ENCODE measurements at regions not wholly inside any gene's neighbourhood (a gene's known extent, or its start where the extent isn't known, plus 50 kb on each side); places are given as distances from the start of the nearest gene placed in this dataset.

DNA sequence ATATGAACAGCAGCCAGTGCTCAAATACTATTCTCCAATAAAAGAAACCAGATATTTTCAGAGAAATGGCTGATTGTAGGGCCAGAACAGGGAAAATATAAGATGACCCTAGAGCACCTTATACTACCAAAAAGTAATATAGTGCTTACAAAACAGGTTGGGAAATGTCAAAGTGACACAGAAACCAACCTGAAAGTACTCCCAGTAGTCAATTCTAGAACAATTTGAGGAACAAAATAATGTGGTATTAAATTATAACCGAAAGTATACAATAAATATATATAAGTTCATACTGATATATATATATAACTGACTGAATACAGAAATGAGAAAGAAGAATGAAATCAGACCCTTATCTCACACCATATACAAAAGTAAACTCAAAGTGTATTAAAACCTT is 657.2 kb upstream of the PHF14 start:
- TF ChIP-seq, protein P1, sequence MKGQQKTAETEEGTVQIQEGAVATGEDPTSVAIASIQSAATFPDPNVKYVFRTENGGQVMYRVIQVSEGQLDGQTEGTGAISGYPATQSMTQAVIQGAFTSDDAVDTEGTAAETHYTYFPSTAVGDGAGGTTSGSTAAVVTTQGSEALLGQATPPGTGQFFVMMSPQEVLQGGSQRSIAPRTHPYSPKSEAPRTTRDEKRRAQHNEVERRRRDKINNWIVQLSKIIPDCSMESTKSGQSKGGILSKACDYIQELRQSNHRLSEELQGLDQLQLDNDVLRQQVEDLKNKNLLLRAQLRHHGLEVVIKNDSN (IDR thresholded peaks at IDR 0.05), result no peak
- TF ChIP-seq YY1 (IDR thresholded peaks at IDR 0.05; ENCODE audit: low read depth), result no peak
- TF ChIP-seq NFIC (IDR thresholded peaks at IDR 0.05), result no peak
- TF ChIP-seq FOXM1 (IDR thresholded peaks at IDR 0.05; ENCODE audit: borderline replicate concordance, low read depth), result no peak
- no peak for TF ChIP-seq CEBPB (IDR thresholded peaks at IDR 0.05)
- no peak for TF ChIP-seq EGR1 (IDR thresholded peaks at IDR 0.05)
- no peak for TF ChIP-seq CREB1 (IDR thresholded peaks at IDR 0.05; ENCODE audit: low read depth)
- TF ChIP-seq TEAD4 (IDR thresholded peaks at IDR 0.05), result no peak
- TF ChIP-seq TCF12 (IDR thresholded peaks at IDR 0.05; ENCODE audit: low read depth), result no peak
- no peak for TF ChIP-seq EP300 (IDR thresholded peaks at IDR 0.05; ENCODE audit: borderline replicate concordance)
- TF ChIP-seq, protein P2, sequence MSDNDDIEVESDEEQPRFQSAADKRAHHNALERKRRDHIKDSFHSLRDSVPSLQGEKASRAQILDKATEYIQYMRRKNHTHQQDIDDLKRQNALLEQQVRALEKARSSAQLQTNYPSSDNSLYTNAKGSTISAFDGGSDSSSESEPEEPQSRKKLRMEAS (IDR thresholded peaks at IDR 0.05), result no peak
- TF ChIP-seq REST (IDR thresholded peaks at IDR 0.05; ENCODE audit: low read depth), result no peak
- TF ChIP-seq RAD21 (IDR thresholded peaks at IDR 0.05; ENCODE audit: low read depth), result no peak
- TF ChIP-seq ZBTB7A (IDR thresholded peaks at IDR 0.05; ENCODE audit: low read depth), result no peak
- TF ChIP-seq TAF1 (IDR thresholded peaks at IDR 0.05; ENCODE audit: low read depth), result no peak

GRCh38 chr7:10325395-10325794 is 648.3 kb upstream of the PHF14 start:
- no peak for TF ChIP-seq CEBPB (IDR thresholded peaks at IDR 0.05)
- TF ChIP-seq, protein P2 (IDR thresholded peaks at IDR 0.05), result no peak
- TF ChIP-seq RAD21 (IDR thresholded peaks at IDR 0.05; ENCODE audit: low read depth), result no peak
- no peak for TF ChIP-seq FOXM1 (IDR thresholded peaks at IDR 0.05; ENCODE audit: borderline replicate concordance, low read depth)
- TF ChIP-seq TEAD4 (IDR thresholded peaks at IDR 0.05), result no peak
- no peak for TF ChIP-seq ZBTB7A (IDR thresholded peaks at IDR 0.05; ENCODE audit: low read depth)
- TF ChIP-seq CREB1 (IDR thresholded peaks at IDR 0.05; ENCODE audit: low read depth), result no peak
- no peak for TF ChIP-seq NFIC (IDR thresholded peaks at IDR 0.05)
- TF ChIP-seq REST (IDR thresholded peaks at IDR 0.05; ENCODE audit: low read depth), result no peak

- no peak for TF ChIP-seq CEBPB (IDR thresholded peaks at IDR 0.05)
- TF ChIP-seq YY1 (IDR thresholded peaks at IDR 0.05; ENCODE audit: low read depth), result no peak
- TF ChIP-seq, protein P2 (IDR thresholded peaks at IDR 0.05), result no peak
- no peak for TF ChIP-seq TCF12 (IDR thresholded peaks at IDR 0.05; ENCODE audit: low read depth)
- no peak for TF ChIP-seq RAD21 (IDR thresholded peaks at IDR 0.05; ENCODE audit: low read depth)
- no peak for TF ChIP-seq FOXM1 (IDR thresholded peaks at IDR 0.05; ENCODE audit: borderline replicate concordance, low read depth)
- no peak for TF ChIP-seq REST (IDR thresholded peaks at IDR 0.05; ENCODE audit: low read depth)
- TF ChIP-seq CREB1 (IDR thresholded peaks at IDR 0.05; ENCODE audit: low read depth), result no peak
- TF ChIP-seq TEAD4 (IDR thresholded peaks at IDR 0.05), result no peak
- TF ChIP-seq TAF1 (IDR thresholded peaks at IDR 0.05; ENCODE audit: low read depth), result no peak
- TF ChIP-seq ZBTB7A (IDR thresholded peaks at IDR 0.05; ENCODE audit: low read depth), result no peak
These were observed 630.6 kb upstream of the PHF14 start for GRCh38 chr7:10343108-10343507.

- no peak for TF ChIP-seq EP300 (IDR thresholded peaks at IDR 0.05; ENCODE audit: borderline replicate concordance)
- TF ChIP-seq YY1 (IDR thresholded peaks at IDR 0.05; ENCODE audit: low read depth), result no peak
- no peak for TF ChIP-seq CREB1 (IDR thresholded peaks at IDR 0.05; ENCODE audit: low read depth)
- TF ChIP-seq EGR1 (IDR thresholded peaks at IDR 0.05), result no peak
- no peak for TF ChIP-seq FOXM1 (IDR thresholded peaks at IDR 0.05; ENCODE audit: borderline replicate concordance, low read depth)
- no peak for TF ChIP-seq TEAD4 (IDR thresholded peaks at IDR 0.05)
- no peak for TF ChIP-seq TAF1 (IDR thresholded peaks at IDR 0.05; ENCODE audit: low read depth)
- no peak for TF ChIP-seq RAD21 (IDR thresholded peaks at IDR 0.05; ENCODE audit: low read depth)
- TF ChIP-seq ZBTB7A (IDR thresholded peaks at IDR 0.05; ENCODE audit: low read depth), result no peak
- no peak for TF ChIP-seq TCF12 (IDR thresholded peaks at IDR 0.05; ENCODE audit: low read depth)
- no peak for TF ChIP-seq CEBPB (IDR thresholded peaks at IDR 0.05)
- TF ChIP-seq, protein P2 (IDR thresholded peaks at IDR 0.05), result no peak
- no peak for TF ChIP-seq REST (IDR thresholded peaks at IDR 0.05; ENCODE audit: low read depth)
- TF ChIP-seq, protein P1 (IDR thresholded peaks at IDR 0.05), result no peak
- no peak for TF ChIP-seq NFIC (IDR thresholded peaks at IDR 0.05)
These were observed 627.6 kb upstream of the PHF14 start for GRCh38 chr7:10346032-10346431.

All from Ishikawa (cell line).